ENCODE measurements at regions not wholly inside any gene's neighbourhood (a gene's known extent, or its start where the extent isn't known, plus 50 kb on each side); places are given as distances from the start of the nearest gene placed in this dataset.

GRCh38 chr4:100041646-100042045 is 91.6 kb upstream of the H2AZ1 start:
- Mint-ChIP-seq H3K4me1 (ENCODE audit: low read depth, unreplicated experiment) (peaks cover 3% of the 10 kb centered on the region), H3K4me3 (ENCODE audit: unreplicated experiment) (no peak overlapping the region), H3K9me3 (ENCODE audit: unreplicated experiment) (peaks cover 7% of the 10 kb centered on the region), H3K36me3 (ENCODE audit: low read depth, unreplicated experiment) (no peaks in the 10 kb centered on the region), H3K27ac (ENCODE audit: unreplicated experiment) (no peak overlapping the region), H3K27me3 (ENCODE audit: low read depth, unreplicated experiment) (no peaks in the 10 kb centered on the region)
- Histone ChIP-seq H3K27me3 (ENCODE audit: insufficient read depth, low read length) (no peaks in the 10 kb centered on the region), H2AFZ (ENCODE audit: low read depth, low read length) (no peak overlapping the region), H3K36me3 (ENCODE audit: insufficient read depth, low read length) (no peaks in the 10 kb centered on the region), H3K4me1 (ENCODE audit: insufficient read depth, low read length) (no peaks in the 10 kb centered on the region), H3K79me2 (ENCODE audit: insufficient read depth, low read length) (no peaks in the 10 kb centered on the region), H3K27ac (ENCODE audit: low read depth, low read length) (no peak overlapping the region), H3K4me3 (ENCODE audit: insufficient read depth, low read depth, low read length) (no peak overlapping the region), H3K4me2 (ENCODE audit: low read length) (no peak overlapping the region), H3K9ac (ENCODE audit: low read length) (no peak overlapping the region), H4K20me1 (ENCODE audit: insufficient read depth, low read length) (no peaks in the 10 kb centered on the region), H3K9me3 (ENCODE audit: insufficient read depth, low read depth, low read length) (no peaks in the 10 kb centered on the region)
- DNase-seq (ENCODE audit: low read depth) = no peak
- FAIRE-seq = no peak
- TF ChIP-seq CTCF (IDR thresholded peaks at IDR 0.05; ENCODE audit: insufficient read depth, low read depth, low read length) (no peak), EZH2 (IDR thresholded peaks at IDR 0.05; ENCODE audit: insufficient read depth, low read length) (no peak)

GRCh38 chr4:100034023-100034664 is 84.1 kb upstream of the H2AZ1 start:
- no peak overlapping the region for H3K27ac ChIP-seq (ENCODE audit: low read depth, low read length)
- FAIRE-seq (no peak), DNase-seq (ENCODE audit: low read depth) (no peak)
- no peak overlapping the region for H3K4me3 Mint-ChIP-seq (ENCODE audit: unreplicated experiment)
- H3K4me1 ChIP-seq (ENCODE audit: insufficient read depth, low read length) = no peaks in the 10 kb centered on the region
- H3K4me1 Mint-ChIP-seq (ENCODE audit: low read depth, unreplicated experiment) = no peaks in the 10 kb centered on the region
- TF ChIP-seq CTCF (IDR thresholded peaks at IDR 0.05; ENCODE audit: insufficient read depth, low read depth, low read length) = no peak
- no peak for TF ChIP-seq EZH2 (IDR thresholded peaks at IDR 0.05; ENCODE audit: insufficient read depth, low read length)
- no peaks in the 10 kb centered on the region for H3K9me3 ChIP-seq (ENCODE audit: insufficient read depth, low read depth, low read length)
- H3K36me3 Mint-ChIP-seq (ENCODE audit: low read depth, unreplicated experiment) = no peaks in the 10 kb centered on the region
- H3K79me2 ChIP-seq (ENCODE audit: insufficient read depth, low read length) = no peaks in the 10 kb centered on the region
- peaks cover 14% of the 10 kb centered on the region for H3K9me3 Mint-ChIP-seq (ENCODE audit: unreplicated experiment)
- no peak overlapping the region for H3K4me3 ChIP-seq (ENCODE audit: insufficient read depth, low read depth, low read length)
- H3K4me2 ChIP-seq (ENCODE audit: low read length) = no peak overlapping the region
- H2AFZ ChIP-seq (ENCODE audit: low read depth, low read length) = no peak overlapping the region
- no peak overlapping the region for H3K9ac ChIP-seq (ENCODE audit: low read length)
- H3K36me3 ChIP-seq (ENCODE audit: insufficient read depth, low read length) = no peaks in the 10 kb centered on the region
- no peaks in the 10 kb centered on the region for H3K27me3 Mint-ChIP-seq (ENCODE audit: low read depth, unreplicated experiment)
- no peak overlapping the region for H3K27ac Mint-ChIP-seq (ENCODE audit: unreplicated experiment)
- H4K20me1 ChIP-seq (ENCODE audit: insufficient read depth, low read length) = no peaks in the 10 kb centered on the region
- H3K27me3 ChIP-seq (ENCODE audit: insufficient read depth, low read length) = no peaks in the 10 kb centered on the region

GRCh38 chr4:100026066-100026465 is 76.0 kb upstream of the H2AZ1 start:
- no peaks in the 10 kb centered on the region for H3K27me3 Mint-ChIP-seq (ENCODE audit: low read depth, unreplicated experiment)
- no peaks in the 10 kb centered on the region for H3K9me3 ChIP-seq (ENCODE audit: insufficient read depth, low read depth, low read length)
- no peak overlapping the region for H3K27ac Mint-ChIP-seq (ENCODE audit: unreplicated experiment)
- H2AFZ ChIP-seq (ENCODE audit: low read depth, low read length) = no peak overlapping the region
- no peaks in the 10 kb centered on the region for H3K27me3 ChIP-seq (ENCODE audit: insufficient read depth, low read length)
- H3K36me3 Mint-ChIP-seq (ENCODE audit: low read depth, unreplicated experiment) = no peaks in the 10 kb centered on the region
- TF ChIP-seq CTCF (IDR thresholded peaks at IDR 0.05; ENCODE audit: insufficient read depth, low read depth, low read length) (no peak), EZH2 (IDR thresholded peaks at IDR 0.05; ENCODE audit: insufficient read depth, low read length) (no peak)
- H3K36me3 ChIP-seq (ENCODE audit: insufficient read depth, low read length) = no peaks in the 10 kb centered on the region
- H3K4me3 ChIP-seq (ENCODE audit: insufficient read depth, low read depth, low read length) = no peak overlapping the region
- no peak overlapping the region for H3K27ac ChIP-seq (ENCODE audit: low read depth, low read length)
- no peak overlapping the region for H3K4me2 ChIP-seq (ENCODE audit: low read length)
- H3K4me3 Mint-ChIP-seq (ENCODE audit: unreplicated experiment) = no peak overlapping the region
- no peaks in the 10 kb centered on the region for H3K79me2 ChIP-seq (ENCODE audit: insufficient read depth, low read length)
- FAIRE-seq = no peak
- DNase-seq (ENCODE audit: low read depth) = no peak
- H3K4me1 Mint-ChIP-seq (ENCODE audit: low read depth, unreplicated experiment) = no peaks in the 10 kb centered on the region
- H3K9ac ChIP-seq (ENCODE audit: low read length) = no peak overlapping the region
- H3K4me1 ChIP-seq (ENCODE audit: insufficient read depth, low read length) = no peaks in the 10 kb centered on the region
- no peaks in the 10 kb centered on the region for H4K20me1 ChIP-seq (ENCODE audit: insufficient read depth, low read length)
- H3K9me3 Mint-ChIP-seq (ENCODE audit: unreplicated experiment) = no peaks in the 10 kb centered on the region

Measured in astrocyte (in vitro differentiated cells and primary cell).